Brain pericyte (primary cell): ENCODE measurements at regions not wholly inside any gene's neighbourhood (a gene's known extent, or its start where the extent isn't known, plus 50 kb on each side); places are given as distances from the start of the nearest gene placed in this dataset.
A peak's percentile ranks its signal among the peaks of the same experiment; 100 is the strongest.
"Not testable (repeated sequence)": the region's sequence is repeated elsewhere in the genome, so short reads cannot be mapped to it uniquely, and the experiment has no call there.

Experiments used
- DNase-seq: peaks from one replicate; pipeline ENCODE4 v3.0.0-alpha.2; 2012; ENCODE audit warnings: low read depth, low spot score

GRCh38 chr13:48806522-48806921 is 152.8 kb downstream of the CYSLTR2 start:
- DNase-seq: no peak

GRCh38 chr13:48808683-48809082 is 155.0 kb downstream of the CYSLTR2 start:
- no peak for DNase-seq

DNA sequence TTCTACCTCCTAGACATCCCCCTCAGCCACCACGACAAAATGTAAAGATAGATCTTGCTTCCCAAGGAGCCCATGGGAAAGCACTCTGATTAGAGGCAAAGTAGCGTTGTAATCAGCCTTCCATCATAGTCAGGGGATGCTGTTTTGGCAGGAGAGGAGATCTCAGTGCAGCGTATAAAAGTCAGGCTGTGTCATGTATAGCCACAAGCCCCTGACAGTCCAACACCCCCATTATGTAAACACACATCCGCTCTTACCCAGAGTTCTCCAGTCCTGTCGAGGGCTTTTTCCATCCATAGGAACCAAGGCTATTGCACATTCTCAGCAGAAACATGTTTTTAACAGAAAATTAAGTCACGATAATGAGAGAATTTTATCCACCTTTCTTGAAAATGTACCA is 156.3 kb downstream of the CYSLTR2 start:
- DNase-seq: no peak

DNA sequence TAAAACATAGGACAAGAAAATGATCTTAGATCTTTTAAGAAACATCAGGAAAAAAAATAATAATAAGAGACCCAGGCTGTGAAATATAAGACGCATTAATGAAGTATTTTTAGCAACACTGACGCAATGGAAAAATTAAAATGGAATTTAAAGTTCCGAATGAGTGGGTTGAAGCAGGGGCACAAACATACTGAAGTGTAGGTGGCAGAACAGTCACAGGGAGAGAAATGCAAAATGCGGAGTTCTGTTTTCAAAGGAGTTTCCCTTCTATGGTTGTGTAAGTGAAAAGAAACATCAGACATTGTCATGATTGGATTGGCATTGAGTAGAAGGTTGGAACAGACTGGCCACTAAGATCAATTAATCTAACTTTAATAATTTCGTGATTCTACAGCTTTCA is 159.8 kb downstream of the CYSLTR2 start:
- DNase-seq: no peak

DNA sequence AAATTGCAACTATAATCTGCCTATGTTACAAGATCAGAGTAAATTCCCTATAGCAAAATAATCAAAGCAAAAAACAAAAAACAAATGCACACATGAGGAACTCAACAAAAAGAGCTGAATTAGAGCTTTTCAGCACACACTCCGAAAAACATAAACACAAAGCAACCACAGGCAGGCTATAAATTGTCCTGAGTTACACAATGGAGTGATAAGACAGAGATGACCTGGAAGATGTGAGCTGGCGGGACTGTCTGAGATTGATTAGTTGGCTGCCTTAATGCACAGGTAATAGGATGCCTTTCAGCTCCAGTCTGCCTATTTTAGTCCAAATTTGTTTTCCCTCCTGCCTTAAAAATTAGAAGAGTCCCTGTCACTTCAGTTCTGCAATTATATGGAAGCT is 159.0 kb upstream of the FNDC3A start:
- no peak for DNase-seq

DNA sequence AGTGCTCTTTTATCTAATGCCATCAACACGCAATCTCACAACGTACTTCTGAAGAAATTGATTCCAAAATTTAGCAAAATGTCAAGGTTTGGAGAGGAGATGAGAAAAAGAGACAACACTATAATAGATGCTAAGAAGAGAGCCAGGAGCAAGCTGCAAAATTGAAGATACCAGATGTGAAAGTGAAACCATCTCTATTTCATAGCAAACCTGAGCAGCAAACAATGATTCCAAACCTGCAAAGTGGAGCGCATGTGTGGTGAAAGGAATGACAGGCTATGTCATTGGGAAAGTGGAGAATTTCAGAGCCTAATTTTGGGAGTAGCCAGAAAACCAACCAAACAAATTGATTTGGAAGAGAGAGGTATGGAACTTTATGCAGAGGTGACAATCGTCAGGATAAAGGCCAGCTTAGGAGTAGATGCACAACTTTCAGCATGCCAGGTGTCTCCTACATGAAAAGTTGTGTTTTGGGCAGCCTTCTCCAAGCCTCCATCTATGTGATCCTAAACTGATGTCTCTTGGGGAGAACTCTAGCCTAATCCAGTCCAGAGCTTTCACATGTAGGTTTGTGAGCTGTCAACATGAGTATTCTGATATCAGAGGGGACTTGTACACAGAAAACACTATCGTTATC is 158.4 kb upstream of the FNDC3A start:
- no peak for DNase-seq

DNA sequence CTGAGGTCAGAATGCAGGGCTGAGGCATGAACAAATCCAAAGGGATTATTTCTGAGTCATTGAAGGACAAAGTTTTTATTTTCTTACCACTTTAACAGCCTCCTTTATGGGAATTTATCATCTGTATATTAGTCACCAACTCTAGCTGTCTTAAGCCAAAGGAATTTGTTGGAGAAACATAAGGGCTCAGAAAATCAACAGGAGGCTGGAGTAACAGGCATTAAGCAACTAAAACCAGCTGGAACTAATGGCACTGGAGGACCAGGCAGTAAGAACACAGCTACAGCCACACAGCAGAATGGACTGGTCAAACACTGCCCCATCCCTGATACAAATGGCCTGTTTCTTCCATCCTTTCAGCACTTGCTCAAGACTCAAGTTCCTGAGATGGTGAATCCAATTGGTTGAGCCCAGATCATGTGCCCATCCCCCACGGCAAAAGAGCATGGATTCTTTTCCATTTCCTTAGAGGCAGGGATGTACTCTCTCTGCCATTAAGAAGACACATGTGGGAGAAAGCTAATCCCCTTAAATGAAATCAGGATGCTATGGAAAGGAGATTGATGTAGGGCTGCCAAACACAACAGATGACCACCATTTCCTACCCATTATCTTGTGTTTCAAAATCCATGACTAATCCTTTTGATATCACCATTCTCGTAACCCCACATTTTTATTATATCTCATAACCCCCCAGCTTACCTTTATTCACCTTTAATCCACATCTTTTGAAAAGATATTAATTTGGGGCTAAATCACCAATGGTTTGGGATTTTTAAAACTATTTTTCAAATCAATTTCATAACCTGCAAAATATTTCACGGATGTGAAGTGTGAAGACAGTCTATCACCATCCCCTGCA is 157.0 kb upstream of the FNDC3A start:
- DNase-seq: peak; percentile 89

GRCh38 chr13:48819376-48819775 is 156.3 kb upstream of the FNDC3A start:
- DNase-seq: no peak

DNA sequence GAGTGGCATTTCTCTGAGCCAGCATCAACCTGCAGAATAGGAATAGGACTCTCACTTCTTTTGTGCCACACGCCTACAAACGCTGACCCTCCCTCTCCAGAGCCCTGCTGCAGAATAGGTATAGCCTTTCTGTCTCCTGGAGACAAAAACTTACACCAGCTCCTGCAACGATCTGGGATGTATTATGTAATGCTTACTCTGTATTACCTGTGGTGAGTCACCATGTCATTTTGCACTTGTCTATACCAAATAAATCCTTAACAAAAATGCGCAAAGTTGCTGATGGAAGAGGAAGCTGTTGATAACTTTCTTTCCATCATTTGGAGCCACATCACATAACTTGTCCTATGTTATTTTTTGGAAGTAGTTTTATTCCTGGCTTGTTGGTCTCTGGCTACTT is 155.8 kb upstream of the FNDC3A start:
- no peak for DNase-seq

- not testable (repeated sequence) for DNase-seq
These were observed 152.2 kb upstream of the FNDC3A start for GRCh38 chr13:48823526-48823925.

DNA sequence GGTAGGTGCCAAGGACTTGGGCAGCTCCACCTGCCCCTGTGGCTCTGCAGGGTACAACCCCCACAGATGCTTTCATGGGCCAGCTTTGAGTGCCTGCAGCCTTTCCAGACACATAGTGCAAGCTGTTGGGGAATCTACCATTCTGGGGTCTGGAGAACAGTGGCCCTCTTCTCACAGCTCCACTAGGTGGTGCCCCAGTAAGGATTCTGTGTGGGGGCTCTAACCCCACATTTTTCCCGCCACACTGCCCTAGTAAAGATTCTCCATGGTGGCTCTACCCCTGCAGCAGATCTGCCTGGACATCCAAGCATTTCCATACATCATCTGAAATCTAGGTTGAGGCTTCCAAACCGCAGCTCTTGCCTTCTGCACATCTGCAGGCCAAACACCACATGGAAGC is 149.7 kb upstream of the FNDC3A start:
- no peak for DNase-seq

- DNase-seq: not testable (repeated sequence)
These were observed 148.7 kb upstream of the FNDC3A start for GRCh38 chr13:48826922-48827454.

- no peak for DNase-seq
These were observed 148.0 kb upstream of the FNDC3A start for GRCh38 chr13:48827709-48828108.

- DNase-seq: no peak
These were observed 146.7 kb upstream of the FNDC3A start for GRCh38 chr13:48828962-48829411.

DNA sequence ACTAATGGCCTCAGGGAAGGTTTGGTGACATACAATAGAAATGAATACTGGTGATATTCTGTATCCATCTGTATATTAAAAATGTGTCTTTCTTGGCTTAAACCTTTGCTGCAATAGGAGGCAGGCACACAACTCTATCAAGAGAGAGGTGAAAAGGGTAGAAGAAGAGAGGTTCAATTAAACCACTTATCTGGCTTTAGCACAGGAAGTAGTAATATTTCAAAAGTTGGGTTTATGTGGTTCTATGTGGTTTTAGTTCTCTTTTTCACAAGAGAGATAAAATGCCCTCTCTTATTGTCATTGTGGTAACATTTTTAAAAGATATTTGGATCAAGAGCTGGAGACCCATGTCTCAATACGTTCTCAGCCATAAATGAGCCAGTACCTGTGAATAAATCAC is 146.2 kb upstream of the FNDC3A start:
- DNase-seq: no peak

DNA sequence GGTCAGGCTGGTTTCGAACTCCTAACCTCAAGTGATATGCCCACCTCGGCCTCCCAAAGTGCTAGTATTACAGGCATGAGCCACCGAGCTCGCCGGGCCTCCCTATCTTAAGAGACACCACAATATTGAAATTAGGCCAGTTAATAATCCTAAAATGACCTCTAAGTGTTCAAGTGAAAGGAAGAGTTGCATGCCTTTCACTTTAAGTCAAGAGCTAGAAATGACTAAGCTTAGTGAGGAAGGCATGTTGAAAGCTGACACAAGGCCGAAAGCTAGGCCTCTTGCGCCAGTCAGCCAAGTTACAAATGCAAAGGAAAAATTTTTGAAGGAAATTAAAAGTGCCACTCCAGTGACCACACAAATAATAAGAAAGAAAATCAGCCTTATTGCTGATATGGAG is 144.5 kb upstream of the FNDC3A start:
- no peak for DNase-seq

DNA sequence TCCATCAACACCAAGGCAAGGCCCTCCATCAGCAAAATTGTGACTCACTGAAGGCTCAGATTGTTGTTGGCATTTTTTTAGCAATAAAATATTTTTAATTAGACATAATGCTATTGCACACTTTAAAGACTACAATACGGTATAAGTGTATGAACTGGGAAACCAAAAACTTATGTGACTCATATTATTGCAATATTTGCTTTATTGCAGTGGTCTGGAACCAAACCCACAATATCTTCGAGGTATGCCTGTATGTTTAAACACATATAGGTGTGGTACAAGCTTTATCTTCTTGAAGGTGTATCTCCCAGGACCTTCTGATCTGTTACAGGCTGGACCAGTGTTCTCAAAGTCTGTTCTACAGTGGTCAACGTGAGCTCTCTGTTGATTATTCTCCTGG is 142.3 kb upstream of the FNDC3A start:
- no peak for DNase-seq

DNA sequence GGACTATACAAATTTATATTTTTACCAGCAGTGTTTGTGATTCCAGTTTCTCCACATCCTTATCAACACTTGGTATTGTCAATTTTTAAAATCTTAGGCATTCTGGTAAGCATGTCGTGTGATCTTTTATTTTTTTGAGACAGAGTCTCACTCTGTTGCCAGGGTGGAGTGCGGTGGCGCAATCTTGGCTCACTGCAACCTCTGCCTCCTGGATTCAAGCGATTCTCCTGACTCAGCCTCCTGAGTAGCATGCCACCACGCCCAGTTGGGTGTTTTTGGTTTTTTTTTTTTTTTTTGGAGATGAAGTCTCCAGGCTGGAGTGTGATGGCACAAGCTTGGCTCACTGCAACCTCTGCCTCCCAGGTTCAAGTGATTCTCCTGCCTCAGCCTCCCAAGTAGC is 140.4 kb upstream of the FNDC3A start:
- not testable (repeated sequence) for DNase-seq

DNA sequence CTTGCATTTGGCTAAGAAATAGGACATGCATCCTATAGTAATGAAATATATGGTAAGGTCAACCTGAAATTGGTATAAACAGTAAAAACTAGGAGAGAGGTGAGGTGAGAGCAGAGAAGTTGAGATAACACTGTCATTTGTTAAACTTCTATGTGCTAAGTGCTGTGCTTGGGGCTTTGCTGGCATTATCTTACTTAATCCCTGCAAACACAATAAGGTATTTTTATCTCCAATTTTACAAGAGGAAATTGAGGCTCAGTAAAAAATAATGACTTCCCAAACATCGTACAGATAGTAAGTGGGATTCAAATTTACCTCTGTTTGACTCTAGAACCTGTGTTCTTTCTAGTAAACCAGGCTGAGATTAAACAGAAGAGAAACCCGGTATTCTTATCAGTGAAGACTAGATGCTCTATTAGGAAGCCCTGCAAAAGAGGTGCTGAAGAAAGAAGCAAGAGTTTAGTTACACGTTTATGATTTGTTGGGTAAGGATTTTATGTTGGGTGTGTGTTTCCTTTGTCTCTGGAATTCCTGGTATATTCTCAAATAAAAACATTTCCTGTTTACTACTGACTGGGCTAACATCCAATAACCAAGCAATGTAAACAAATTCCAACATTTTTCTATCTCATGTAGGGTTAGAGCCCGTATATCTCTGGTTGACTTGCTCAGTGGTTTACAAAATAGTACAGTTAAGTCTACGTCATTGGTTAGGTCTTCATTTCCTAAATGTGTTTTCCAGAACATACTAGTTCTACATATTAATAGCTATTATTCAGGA is 137.3 kb upstream of the FNDC3A start:
- no peak for DNase-seq

- no peak for DNase-seq
These were observed 136.5 kb upstream of the FNDC3A start for GRCh38 chr13:48839171-48839570.

GRCh38 chr13:48840366-48840765 is 135.3 kb upstream of the FNDC3A start:
- no peak for DNase-seq

GRCh38 chr13:48842316-48842715 is 133.4 kb upstream of the FNDC3A start:
- no peak for DNase-seq
